ENCODE measurements at regions not wholly inside any gene's neighbourhood (a gene's known extent, or its start where the extent isn't known, plus 50 kb on each side); places are given as distances from the start of the nearest gene placed in this dataset.

DNA sequence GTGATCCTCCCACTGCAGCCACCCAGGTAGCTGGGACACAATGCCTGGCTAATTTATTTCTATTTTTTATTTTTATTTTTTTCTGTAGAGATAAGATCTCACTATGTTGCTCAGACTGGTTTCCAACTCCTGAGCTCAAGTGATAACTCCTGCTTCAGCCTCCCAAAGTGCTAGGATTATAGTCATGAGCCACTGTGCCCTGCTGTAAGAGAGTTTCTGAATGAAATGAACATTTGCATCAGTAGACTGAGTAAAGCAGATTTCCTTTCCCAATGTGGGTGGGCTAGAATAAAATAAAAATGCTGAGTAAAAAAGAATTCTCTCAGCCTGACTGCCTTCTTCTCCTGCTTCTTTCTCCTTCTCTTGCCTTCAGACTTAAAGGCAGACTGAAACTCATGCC is 555.4 kb upstream of the PITX2 start:
- Mint-ChIP-seq H3K36me3 (ENCODE audit: low read depth, unreplicated experiment) (no peaks in the 10 kb centered on the region), H3K27ac (ENCODE audit: unreplicated experiment) (no peak overlapping the region), H3K27me3 (ENCODE audit: unreplicated experiment) (no peaks in the 10 kb centered on the region), H3K4me3 (ENCODE audit: unreplicated experiment) (no peak overlapping the region), H3K4me1 (ENCODE audit: unreplicated experiment) (no peaks in the 10 kb centered on the region), H3K9me3 (ENCODE audit: unreplicated experiment) (peaks cover 6% of the 10 kb centered on the region)
- DNase-seq (ENCODE audit: low spot score): no peak
- TF ChIP-seq, protein P1, sequence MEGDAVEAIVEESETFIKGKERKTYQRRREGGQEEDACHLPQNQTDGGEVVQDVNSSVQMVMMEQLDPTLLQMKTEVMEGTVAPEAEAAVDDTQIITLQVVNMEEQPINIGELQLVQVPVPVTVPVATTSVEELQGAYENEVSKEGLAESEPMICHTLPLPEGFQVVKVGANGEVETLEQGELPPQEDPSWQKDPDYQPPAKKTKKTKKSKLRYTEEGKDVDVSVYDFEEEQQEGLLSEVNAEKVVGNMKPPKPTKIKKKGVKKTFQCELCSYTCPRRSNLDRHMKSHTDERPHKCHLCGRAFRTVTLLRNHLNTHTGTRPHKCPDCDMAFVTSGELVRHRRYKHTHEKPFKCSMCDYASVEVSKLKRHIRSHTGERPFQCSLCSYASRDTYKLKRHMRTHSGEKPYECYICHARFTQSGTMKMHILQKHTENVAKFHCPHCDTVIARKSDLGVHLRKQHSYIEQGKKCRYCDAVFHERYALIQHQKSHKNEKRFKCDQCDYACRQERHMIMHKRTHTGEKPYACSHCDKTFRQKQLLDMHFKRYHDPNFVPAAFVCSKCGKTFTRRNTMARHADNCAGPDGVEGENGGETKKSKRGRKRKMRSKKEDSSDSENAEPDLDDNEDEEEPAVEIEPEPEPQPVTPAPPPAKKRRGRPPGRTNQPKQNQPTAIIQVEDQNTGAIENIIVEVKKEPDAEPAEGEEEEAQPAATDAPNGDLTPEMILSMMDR (IDR thresholded peaks at IDR 0.05; ENCODE audit: unreplicated experiment): no peak

DNA sequence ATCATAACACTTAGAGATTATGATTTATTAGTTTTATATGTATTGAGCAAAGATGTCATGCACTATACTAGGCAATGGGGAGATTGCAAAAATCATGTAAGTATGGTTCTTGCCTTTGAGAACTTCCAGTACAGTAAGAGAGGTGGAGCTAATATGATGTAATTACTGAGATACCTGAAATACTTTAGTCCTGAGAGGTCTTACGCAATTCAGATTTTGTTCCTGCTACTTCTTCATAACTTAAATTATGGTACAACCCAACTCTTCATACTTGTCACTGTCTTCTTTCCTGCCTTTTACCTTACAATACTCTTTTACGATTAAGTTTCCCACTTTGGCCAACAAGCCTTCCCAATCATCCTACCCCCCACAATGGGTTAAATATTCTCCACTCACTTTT is 564.2 kb upstream of the PITX2 start:
- no peak overlapping the region for H3K4me3 Mint-ChIP-seq (ENCODE audit: unreplicated experiment)
- TF ChIP-seq, protein P1 (IDR thresholded peaks at IDR 0.05; ENCODE audit: unreplicated experiment): no peak

DNA sequence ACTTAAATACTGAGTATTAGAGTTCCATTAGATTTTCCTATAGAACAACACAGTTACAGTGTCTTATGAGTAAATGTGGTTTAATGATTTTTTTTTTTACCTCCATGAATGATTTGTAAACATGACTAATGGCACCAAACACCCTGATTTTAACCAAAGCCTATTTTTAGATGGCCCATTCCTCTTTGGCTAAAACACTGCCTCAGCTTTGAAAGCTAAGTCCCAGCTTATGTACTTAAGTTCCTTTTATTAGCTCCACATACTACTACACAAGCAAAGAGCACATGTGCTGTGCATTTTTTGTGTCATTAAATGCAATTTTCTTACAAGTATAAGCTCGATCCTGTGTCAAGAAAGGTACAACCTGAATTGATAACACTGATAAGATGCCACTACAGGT is 575.6 kb upstream of the PITX2 start:
- no peak for DNase-seq (ENCODE audit: low spot score)
- no peaks in the 10 kb centered on the region for H3K36me3 Mint-ChIP-seq (ENCODE audit: low read depth, unreplicated experiment)
- H3K27me3 Mint-ChIP-seq (ENCODE audit: unreplicated experiment): no peaks in the 10 kb centered on the region
- TF ChIP-seq, protein P1 (IDR thresholded peaks at IDR 0.05; ENCODE audit: unreplicated experiment): no peak
- no peaks in the 10 kb centered on the region for H3K4me1 Mint-ChIP-seq (ENCODE audit: unreplicated experiment)
- no peak overlapping the region for H3K27ac Mint-ChIP-seq (ENCODE audit: unreplicated experiment)
- no peaks in the 10 kb centered on the region for H3K9me3 Mint-ChIP-seq (ENCODE audit: unreplicated experiment)
- H3K4me3 Mint-ChIP-seq (ENCODE audit: unreplicated experiment): no peak overlapping the region

More for the DNA sequence above, 564.2 kb upstream of the PITX2 start:
- no peaks in the 10 kb centered on the region for H3K4me1 Mint-ChIP-seq (ENCODE audit: unreplicated experiment)
- no peaks in the 10 kb centered on the region for H3K27me3 Mint-ChIP-seq (ENCODE audit: unreplicated experiment)
- H3K36me3 Mint-ChIP-seq (ENCODE audit: low read depth, unreplicated experiment): no peaks in the 10 kb centered on the region
- no peak for DNase-seq (ENCODE audit: low spot score)
- peaks cover 1% of the 10 kb centered on the region for H3K9me3 Mint-ChIP-seq (ENCODE audit: unreplicated experiment)
- no peak overlapping the region for H3K27ac Mint-ChIP-seq (ENCODE audit: unreplicated experiment)

DNA sequence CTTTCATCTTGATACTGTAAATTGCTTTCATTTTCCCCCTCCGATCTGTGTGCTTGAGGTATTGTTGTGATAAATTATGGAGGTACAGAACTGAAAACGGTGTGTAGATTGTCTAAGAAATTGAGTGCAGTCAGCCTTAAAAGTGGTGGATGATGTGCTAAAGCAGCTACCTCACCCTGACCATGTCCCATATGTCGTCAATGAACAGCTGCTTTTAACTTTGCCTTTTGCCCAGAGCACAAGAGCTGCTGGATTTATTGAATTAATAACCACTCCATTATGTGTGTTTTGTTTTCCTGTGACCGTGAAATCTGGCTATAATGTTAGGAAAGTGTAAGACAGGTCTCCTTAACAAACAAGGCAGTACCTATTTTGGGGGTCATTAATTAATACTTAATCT is 581.9 kb upstream of the PITX2 start:
- H3K4me3 Mint-ChIP-seq (ENCODE audit: unreplicated experiment): no peak overlapping the region
- no peaks in the 10 kb centered on the region for H3K36me3 Mint-ChIP-seq (ENCODE audit: low read depth, unreplicated experiment)
- H3K4me1 Mint-ChIP-seq (ENCODE audit: unreplicated experiment): no peaks in the 10 kb centered on the region
- no peak for DNase-seq (ENCODE audit: low spot score)
- TF ChIP-seq, protein P1 (IDR thresholded peaks at IDR 0.05; ENCODE audit: unreplicated experiment): no peak
- H3K27ac Mint-ChIP-seq (ENCODE audit: unreplicated experiment): no peak overlapping the region
- no peaks in the 10 kb centered on the region for H3K27me3 Mint-ChIP-seq (ENCODE audit: unreplicated experiment)
- no peaks in the 10 kb centered on the region for H3K9me3 Mint-ChIP-seq (ENCODE audit: unreplicated experiment)

DNA sequence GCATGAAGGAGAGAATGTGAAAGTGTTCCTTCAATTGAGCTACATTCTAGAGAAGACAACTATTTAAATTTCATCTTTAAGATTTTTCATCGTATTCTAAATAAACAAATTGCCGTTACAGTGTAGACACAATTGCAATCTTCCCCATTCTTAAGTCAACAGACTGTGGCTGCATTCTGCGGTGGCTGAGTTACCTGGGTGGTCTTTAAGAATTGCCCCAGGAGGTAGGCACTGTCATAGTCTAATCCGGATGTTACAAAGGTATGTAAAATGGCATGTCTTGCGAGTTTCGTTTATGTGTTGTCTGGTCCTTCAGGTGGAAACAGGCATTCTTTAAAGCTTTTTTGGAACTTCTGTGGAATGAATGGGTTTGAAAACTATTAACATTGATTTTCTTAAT is 586.1 kb upstream of the PITX2 start:
- DNase-seq (ENCODE audit: low spot score): no peak
- H3K4me3 Mint-ChIP-seq (ENCODE audit: unreplicated experiment): no peak overlapping the region
- no peak overlapping the region for H3K27ac Mint-ChIP-seq (ENCODE audit: unreplicated experiment)
- no peaks in the 10 kb centered on the region for H3K27me3 Mint-ChIP-seq (ENCODE audit: unreplicated experiment)
- no peaks in the 10 kb centered on the region for H3K9me3 Mint-ChIP-seq (ENCODE audit: unreplicated experiment)
- H3K36me3 Mint-ChIP-seq (ENCODE audit: low read depth, unreplicated experiment): no peaks in the 10 kb centered on the region
- TF ChIP-seq, protein P1 (IDR thresholded peaks at IDR 0.05; ENCODE audit: unreplicated experiment): no peak
- no peaks in the 10 kb centered on the region for H3K4me1 Mint-ChIP-seq (ENCODE audit: unreplicated experiment)
